Endothelial cell of umbilical vein (primary cell): ENCODE measurements at regions not wholly inside any gene's neighbourhood (a gene's known extent, or its start where the extent isn't known, plus 50 kb on each side); places are given as distances from the start of the nearest gene placed in this dataset.

Experiments used
- BruUV-seq: library from RNA; stranded (reverse); fragments of 400-500 nt; replicated peaks from 2 replicates; lab custom pipeline; 2021; lab: Mats Ljungman, UMichigan
- CTCF ChIA-PET: fragments of 300-600, 350-600 bp; sonication (Branson Sonifier 250); formaldehyde crosslinking; loops from one replicate; lab custom pipeline; 2021; ENCODE audit warnings: antibody characterized with exemption, inconsistent platforms; lab: Charles Lee
- POLR2A ChIA-PET: fragments of 300-600, 350-600 bp; sonication (Branson Sonifier 250); formaldehyde crosslinking; loops from one replicate; lab custom pipeline; 2021; ENCODE audit warnings: antibody characterized with exemption, inconsistent platforms; lab: Charles Lee
- DNase-seq: peaks from one replicate; pipeline ENCODE4 v3.0.0-alpha.2; 2011; ENCODE audit warnings: low read depth, low spot score
- FAIRE-seq: peaks from 2 replicates; lab custom pipeline; 2011; peaks lifted over from hg19 to GRCh38; lab: Jason Lieb, UNC
- H2AFZ ChIP-seq: 2 replicates; pipeline ENCODE4 v1.6.0; 2012; ENCODE audit warnings: low read depth, low read length, control low read depth, inconsistent platforms
- H3K27ac ChIP-seq: 2 replicates; pipeline ENCODE4 v1.5.1; 2011; ENCODE audit warnings: low read depth, mild to moderate bottlenecking, control low read depth, low read length, moderate library complexity; ENCODE audit not compliant: insufficient read depth
- H3K27me3 ChIP-seq, 2 experiments: 2 replicates each; pipeline versions ENCODE4 v1.6.0 to v1.6.1; 2011; ENCODE audit warnings: low read length in 2 of 2, mixed read lengths in 1 of 2; ENCODE audit not compliant: control insufficient read depth in 2 of 2, insufficient read depth in 2 of 2
- H3K36me3 ChIP-seq, 2 experiments: 2 replicates in 1 of 2; 3 replicates in 1 of 2; pipeline ENCODE4 v1.5.1; 2011; ENCODE audit warnings: low read length in 2 of 2, mild to moderate bottlenecking in 1 of 2, moderate library complexity in 1 of 2; ENCODE audit not compliant: control insufficient read depth in 2 of 2, insufficient read depth in 2 of 2; ENCODE audit errors: extremely low read depth in 1 of 2
- H3K4me1 ChIP-seq: 3 replicates; pipeline ENCODE4 v1.5.1; 2011; ENCODE audit warnings: mild to moderate bottlenecking, low read length; ENCODE audit not compliant: control insufficient read depth, insufficient read depth; ENCODE audit errors: extremely low read depth
- H3K4me2 ChIP-seq: 2 replicates; pipeline ENCODE4 v1.6.1; 2011; ENCODE audit warnings: low read length, control low read depth, mixed read lengths; ENCODE audit not compliant: insufficient read depth
- H3K4me3 ChIP-seq, 3 experiments: fragments of 200-600 bp in 1 of 3; sonication (generic), shearing (Covaris generic) in 1 of 3; replicated peaks in 1 of 3; 2 replicates each; pipeline ENCODE4 v1.5.1; 2011 to 2016; ENCODE audit warnings: control low read depth in 3 of 3, low read length in 3 of 3, mild to moderate bottlenecking in 2 of 3, inconsistent platforms in 1 of 3, low read depth in 1 of 3, moderate library complexity in 1 of 3; ENCODE audit not compliant: insufficient read depth in 1 of 3
- H3K79me2 ChIP-seq: 2 replicates; pipeline ENCODE4 v1.6.0; 2012; ENCODE audit warnings: low read length, inconsistent platforms; ENCODE audit not compliant: control insufficient read depth, insufficient read depth
- H3K9ac ChIP-seq: replicated peaks from 2 replicates; pipeline ENCODE3; 2011; ENCODE audit warnings: low read length, control low read depth; ENCODE audit not compliant: insufficient read depth; ENCODE audit errors: extremely low read depth
- H3K9me1 ChIP-seq: replicated peaks from 3 replicates; pipeline ENCODE4 v1.6.0; 2011; ENCODE audit warnings: mild to moderate bottlenecking, low read length; ENCODE audit not compliant: control insufficient read depth, insufficient read depth; ENCODE audit errors: extremely low read depth
- H3K9me3 ChIP-seq: replicated peaks from 2 replicates; pipeline ENCODE4 v1.5.1; 2012; ENCODE audit warnings: low read length, inconsistent platforms; ENCODE audit not compliant: control insufficient read depth, insufficient read depth
- H4K20me1 ChIP-seq: replicated peaks from 2 replicates; pipeline ENCODE3; 2011; ENCODE audit warnings: mild to moderate bottlenecking, low read length; ENCODE audit not compliant: control insufficient read depth, insufficient read depth; ENCODE audit errors: extremely low read depth
- EZH2 ChIP-seq: IDR thresholded peaks from 2 replicates; pipeline ENCODE4 v1.6.1; 2012; ENCODE audit warnings: borderline replicate concordance, low read depth, mild to moderate bottlenecking, moderate library complexity, low read length, inconsistent platforms; ENCODE audit not compliant: severe bottlenecking
- FOS ChIP-seq: IDR thresholded peaks from 2 replicates; pipeline ENCODE4 v1.6.1; 2011; ENCODE audit warnings: mild to moderate bottlenecking, low read length, moderate library complexity, borderline replicate concordance; ENCODE audit not compliant: insufficient read depth
- JUN ChIP-seq: IDR thresholded peaks from 2 replicates; pipeline ENCODE4 v1.6.1; 2011; ENCODE audit warnings: borderline replicate concordance, low read depth; ENCODE audit not compliant: insufficient read length, insufficient read depth
- MYC ChIP-seq: IDR thresholded peaks from one replicate; pipeline ENCODE4 v1.6.1; 2011; ENCODE audit warnings: mild to moderate bottlenecking, low read depth, low read length
- POLR2A ChIP-seq: IDR thresholded peaks from 2 replicates; pipeline ENCODE4 v1.6.1; 2012; ENCODE audit warnings: low read depth, mild to moderate bottlenecking, control low read depth, low read length
- POLR2AphosphoS5 ChIP-seq: IDR thresholded peaks from 2 replicates; pipeline ENCODE4 v1.6.1; 2012; ENCODE audit warnings: low read depth, mild to moderate bottlenecking, control low read depth, low read length, moderate library complexity; ENCODE audit not compliant: insufficient read depth
- dilution Hi-C: fragments of 300-500 bp; cut with MboI; formaldehyde crosslinking; loops from one replicate; pipeline ENCODE4 v1.15.0; 2019; ENCODE audit warnings: low sequenced_read_pairs; ENCODE audit not compliant: extremely low pct_ligation_motif_present
- intact Hi-C: fragments of 100-400 bp; cut with micrococcal nuclease; formaldehyde crosslinking; loops from one replicate; pipeline ENCODE4 v1.10.0; 2022
- TF ChIP-seq, protein P1 (sequence below): IDR thresholded peaks from 2 replicates; pipeline ENCODE4 v1.6.1; 2011; ENCODE audit not compliant: insufficient read depth, insufficient read length

DNA sequence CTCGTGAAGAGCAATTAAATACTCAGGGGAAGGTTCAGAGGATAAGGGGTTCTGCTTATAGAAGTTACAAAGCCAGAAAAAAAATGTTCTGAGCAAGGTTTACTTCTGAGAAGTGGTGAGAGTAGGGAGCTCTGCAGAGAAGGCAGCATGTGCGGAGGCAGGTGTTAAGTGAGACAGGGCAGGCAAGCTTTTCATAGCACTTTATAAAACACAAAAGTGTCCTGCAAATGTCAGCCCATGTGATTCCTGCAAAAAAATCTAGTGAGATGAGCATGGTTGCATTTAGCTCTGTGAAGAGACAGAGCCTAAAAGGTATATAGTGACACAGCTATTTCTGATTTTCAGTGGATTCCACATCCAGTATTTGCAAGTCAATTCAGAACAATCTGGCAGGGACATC, 223.8 kb upstream of the SYT4 start:
- intact Hi-C loops: no loop called here
- Histone ChIP-seq H3K9me3 (no peaks in the 10 kb centered on the region), H3K27ac (no peak overlapping the region), H4K20me1 (no peaks in the 10 kb centered on the region), H3K4me2 (no peak overlapping the region), H3K4me3 (no peak overlapping the region), H3K4me1 (no peaks in the 10 kb centered on the region), H3K79me2 (no peaks in the 10 kb centered on the region), H2AFZ (no peak overlapping the region), H3K36me3 (no peaks in the 10 kb centered on the region), H3K27me3 (no peaks in the 10 kb centered on the region), H3K9me1 (no peaks in the 10 kb centered on the region), H3K9ac (no peak overlapping the region)
- FAIRE-seq: no peak
- no peak for DNase-seq
- POLR2A ChIA-PET: no interaction called here
- BruUV-seq: no TSS peak
- no peak for TF ChIP-seq POLR2A
- no peak for TF ChIP-seq EZH2
- TF ChIP-seq, protein P1, sequence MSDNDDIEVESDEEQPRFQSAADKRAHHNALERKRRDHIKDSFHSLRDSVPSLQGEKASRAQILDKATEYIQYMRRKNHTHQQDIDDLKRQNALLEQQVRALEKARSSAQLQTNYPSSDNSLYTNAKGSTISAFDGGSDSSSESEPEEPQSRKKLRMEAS: no peak
- CTCF ChIA-PET: no interaction called here
- dilution Hi-C loops: no loop called here

DNA sequence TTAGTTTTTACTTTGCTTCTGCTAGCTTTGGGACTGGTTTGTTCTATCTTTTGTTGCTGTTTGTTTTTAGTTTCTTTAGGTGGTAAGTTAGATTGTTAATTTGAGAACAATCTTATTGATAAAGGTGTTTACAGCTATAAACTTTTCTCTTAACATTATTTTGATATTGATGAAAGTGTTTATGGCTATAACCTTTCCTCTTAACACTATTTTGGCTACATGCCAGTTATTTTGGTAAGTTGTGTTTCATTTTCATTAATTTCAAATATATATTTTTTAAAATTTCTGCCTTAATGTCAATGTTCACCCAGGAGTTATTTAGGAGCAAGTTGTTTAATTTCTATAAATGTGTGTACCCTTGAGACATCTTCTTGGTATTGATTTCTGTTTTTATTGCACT, 229.6 kb upstream of the SYT4 start:
- no TSS peak for BruUV-seq
- Histone ChIP-seq H3K9ac (no peak overlapping the region), H3K4me3 (no peak overlapping the region), H3K4me1 (no peaks in the 10 kb centered on the region), H3K27me3 (no peaks in the 10 kb centered on the region), H2AFZ (no peak overlapping the region), H3K27ac (no peak overlapping the region), H3K9me3 (peaks cover 5% of the 10 kb centered on the region), H3K79me2 (no peaks in the 10 kb centered on the region), H3K9me1 (no peaks in the 10 kb centered on the region), H3K4me2 (no peak overlapping the region), H3K36me3 (no peaks in the 10 kb centered on the region), H4K20me1 (no peaks in the 10 kb centered on the region)
- FAIRE-seq: no peak
- TF ChIP-seq POLR2AphosphoS5: no peak
- no peak for TF ChIP-seq JUN
- TF ChIP-seq POLR2A: no peak
- no peak for TF ChIP-seq FOS
- TF ChIP-seq EZH2: no peak
- no peak for TF ChIP-seq MYC
- DNase-seq: no peak
- POLR2A ChIA-PET: no interaction called here
- intact Hi-C loops (no loop called here), dilution Hi-C loops (no loop called here)
- CTCF ChIA-PET: no interaction called here
